Suppressor macrophage treated with lipopolysaccharide for 1 hour (primary cell): ENCODE measurements at regions not wholly inside any gene's neighbourhood (a gene's known extent, or its start where the extent isn't known, plus 50 kb on each side); places are given as distances from the start of the nearest gene placed in this dataset.
"Not testable (repeated sequence)": the region's sequence is repeated elsewhere in the genome, so short reads cannot be mapped to it uniquely, and the experiment has no call there.

Source experiments
- DNase-seq, 3 donors: peaks; one replicate each; pipeline ENCODE4 v3.0.0-alpha.2; 2020 to 2022

DNA sequence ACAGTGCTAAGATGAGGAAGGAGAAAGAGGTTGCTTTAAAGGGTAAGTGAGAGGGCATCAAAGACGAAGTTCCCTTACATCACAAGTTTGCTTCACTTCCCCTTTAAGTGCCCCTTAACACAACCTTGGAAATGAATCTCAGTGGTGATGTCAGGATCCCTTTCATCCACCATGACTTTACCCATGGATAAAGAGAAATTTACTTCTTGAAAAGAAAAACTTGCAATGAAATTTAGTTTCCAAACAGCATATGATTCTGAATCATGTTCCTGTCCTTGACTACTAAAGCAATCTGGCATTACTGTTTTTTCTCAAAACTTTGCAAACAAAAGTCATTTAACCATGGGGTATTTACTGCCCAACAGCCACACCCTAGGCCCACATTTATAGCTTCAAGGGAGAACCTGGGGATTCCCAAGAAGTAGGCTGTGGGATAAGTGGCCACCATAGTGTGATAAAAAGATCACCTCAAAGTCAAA is 135.9 kb downstream of the ITGB8 start:
- DNase-seq, result peak; percentile 89 to 99 (median 98)

DNA sequence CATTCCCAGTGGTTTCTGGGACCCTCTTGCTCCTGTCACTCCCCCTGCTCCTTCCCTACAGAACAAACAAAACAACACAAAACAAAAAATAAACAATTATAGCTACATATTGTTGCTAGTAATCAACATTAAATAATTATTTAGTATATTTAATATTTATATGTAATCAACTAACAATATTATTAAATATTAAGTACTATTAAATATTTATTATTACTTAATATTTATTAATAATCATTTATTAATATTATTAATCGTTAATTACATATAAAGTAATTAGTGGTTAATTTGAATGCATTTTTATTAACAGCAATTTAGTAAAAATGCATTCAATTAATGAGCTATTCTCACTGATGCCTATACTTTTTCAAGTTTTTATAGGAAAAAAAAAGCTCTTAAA is 139.4 kb downstream of the ITGB8 start:
- DNase-seq, result no peak

- peak; percentile 70 to 89 (median 76) for DNase-seq
These were observed 140.0 kb downstream of the ITGB8 start for GRCh38 chr7:20470726-20471125.

- peak; percentile 67 to 87 (median 79) for DNase-seq
These were observed 141.2 kb upstream of the ABCB5 start for GRCh38 chr7:20474249-20474648.

- peak in 2 of 3 donors; percentile 47 to 52 for DNase-seq
These were observed 139.7 kb upstream of the ABCB5 start for GRCh38 chr7:20475756-20476155.

GRCh38 chr7:20477067-20477466 is 138.4 kb upstream of the ABCB5 start:
- peak; percentile 70 to 93 (median 79) for DNase-seq

DNA sequence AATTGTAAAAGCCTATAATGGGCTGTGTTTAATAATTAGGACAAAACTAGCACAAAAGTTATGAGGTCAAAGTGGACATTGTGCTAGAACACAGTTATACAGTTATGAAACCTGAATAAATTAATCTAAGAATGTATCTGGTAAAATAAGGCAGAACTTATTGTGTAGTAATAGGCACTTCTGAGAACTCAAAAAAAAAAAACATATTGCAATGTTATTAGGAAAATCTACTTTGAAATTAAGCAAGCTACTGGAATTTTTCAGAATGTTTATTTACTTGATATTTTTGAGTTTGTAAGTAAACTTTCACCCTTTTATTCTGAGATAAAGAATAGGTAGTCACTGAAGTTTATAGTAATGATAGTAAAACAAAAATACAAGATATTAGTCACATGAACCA is 135.8 kb upstream of the ABCB5 start:
- DNase-seq, result peak in 1 of 3 donors; percentile 17

GRCh38 chr7:20482071-20482470 is 133.4 kb upstream of the ABCB5 start:
- peak in 2 of 3 donors; percentile 47 to 69 for DNase-seq

- peak; percentile 70 to 84 (median 80) for DNase-seq
These were observed 131.1 kb upstream of the ABCB5 start for GRCh38 chr7:20484356-20484755.

- DNase-seq, result no peak
These were observed 126.6 kb upstream of the ABCB5 start for GRCh38 chr7:20488850-20489249.

- DNase-seq, result no peak
These were observed 124.2 kb upstream of the ABCB5 start for GRCh38 chr7:20491284-20491683.

- DNase-seq, result no peak
These were observed 120.9 kb upstream of the ABCB5 start for GRCh38 chr7:20494566-20494965.

GRCh38 chr7:20501473-20501872 is 114.0 kb upstream of the ABCB5 start:
- DNase-seq, result not testable (repeated sequence)

DNA sequence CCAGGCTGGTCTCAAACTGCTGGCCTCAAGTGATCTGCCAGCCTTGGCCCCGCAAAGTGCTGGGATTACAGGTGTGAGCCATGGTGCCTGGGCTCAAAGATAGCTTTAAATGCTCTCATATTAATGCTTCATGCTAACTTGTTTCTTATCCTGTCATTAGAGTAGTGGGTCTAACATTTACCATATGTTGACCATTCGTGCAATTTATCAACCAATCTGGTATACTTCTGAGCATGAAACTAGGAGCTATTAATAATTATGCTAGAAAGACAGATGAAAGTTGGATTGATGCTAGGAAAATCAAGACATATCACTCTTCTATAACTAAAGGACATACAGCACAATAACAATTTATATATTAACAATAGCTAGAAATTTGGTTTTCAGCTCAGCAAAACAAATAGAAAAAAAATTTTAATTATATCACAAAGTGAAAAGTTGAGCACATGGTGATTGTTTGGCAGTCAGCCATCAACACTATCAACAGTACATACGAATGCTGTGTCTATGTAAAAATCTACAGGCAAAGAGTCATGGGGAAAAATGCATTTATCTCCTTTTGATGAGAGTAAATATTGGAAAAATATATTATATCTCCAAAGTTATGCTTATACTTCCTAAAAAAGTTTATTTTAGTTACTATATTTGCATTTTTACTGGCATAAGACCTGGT is 112.1 kb upstream of the ABCB5 start:
- DNase-seq, result no peak

DNA sequence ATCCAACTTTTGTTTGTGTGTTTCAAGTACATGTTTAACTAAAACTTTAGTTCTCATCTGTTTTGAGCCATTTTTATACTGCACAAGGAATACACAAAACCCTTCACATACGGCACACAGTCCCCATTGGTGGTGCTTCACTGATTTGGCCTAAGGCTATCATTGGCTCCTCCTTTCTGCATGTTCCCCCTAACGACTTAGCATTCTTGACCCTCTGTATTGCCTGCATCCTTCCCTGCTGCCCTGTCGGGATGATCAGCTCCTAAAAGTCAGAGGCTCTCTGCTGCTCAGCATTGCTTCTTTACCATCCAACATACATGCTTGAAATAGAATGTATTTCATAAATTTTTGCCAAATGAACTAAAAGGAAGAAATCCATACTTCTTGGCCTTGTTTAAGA is 111.4 kb upstream of the ABCB5 start:
- no peak for DNase-seq

GRCh38 chr7:20506175-20506574 is 109.3 kb upstream of the ABCB5 start:
- no peak for DNase-seq

- DNase-seq, result no peak
These were observed 108.3 kb upstream of the ABCB5 start for GRCh38 chr7:20507157-20507556.

DNA sequence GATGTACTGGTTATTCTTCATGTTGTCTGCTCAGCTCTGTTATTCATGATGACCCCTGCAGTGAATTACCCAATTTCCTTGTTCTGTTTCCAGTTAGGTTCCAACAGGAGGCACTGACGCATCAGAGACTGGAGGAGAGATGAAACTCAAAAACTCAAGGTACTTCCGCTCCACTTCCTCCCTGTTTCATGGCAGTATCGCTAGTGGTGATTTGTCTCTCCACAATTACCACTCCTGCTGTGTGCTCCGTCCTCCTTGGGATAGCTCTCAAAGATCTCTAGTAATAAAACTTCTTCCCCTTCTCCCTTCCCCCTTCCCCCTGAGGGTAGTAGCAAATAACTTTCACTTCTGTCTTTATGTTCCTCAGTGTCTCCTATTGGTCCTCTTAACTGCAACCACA is 107.4 kb upstream of the ABCB5 start:
- peak; percentile 77 to 90 (median 89) for DNase-seq

DNA sequence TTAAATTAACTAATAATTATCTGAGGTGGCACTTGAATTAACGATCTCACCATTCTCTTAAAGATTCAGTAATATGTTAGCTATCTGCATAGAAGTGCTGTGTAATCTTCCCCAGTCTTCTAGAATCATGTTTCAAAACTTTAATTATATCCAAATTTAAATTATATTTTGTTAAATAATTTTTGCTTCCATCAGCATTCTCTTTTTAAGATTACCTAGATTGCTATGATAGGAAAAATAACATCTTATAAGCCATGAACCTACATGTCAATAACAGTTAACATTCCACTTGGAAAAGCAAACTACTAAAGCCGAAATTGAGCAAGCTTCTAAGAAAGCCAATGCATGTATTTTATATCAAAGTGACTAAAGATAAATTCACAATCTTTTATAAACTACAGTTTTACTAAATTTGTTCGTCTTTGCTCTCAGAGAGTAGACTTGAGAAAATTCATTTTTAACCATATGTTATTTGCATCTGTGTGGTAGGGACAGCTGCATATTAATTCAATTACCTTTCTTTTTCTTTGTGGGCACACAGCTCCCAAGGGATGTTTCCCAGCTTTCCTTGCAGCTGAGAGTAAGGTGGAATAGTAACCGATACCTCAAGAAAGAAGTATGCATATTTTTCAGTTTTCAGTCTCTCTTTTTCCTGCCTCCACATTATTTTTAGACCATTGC is 105.4 kb upstream of the ABCB5 start:
- no peak for DNase-seq

DNA sequence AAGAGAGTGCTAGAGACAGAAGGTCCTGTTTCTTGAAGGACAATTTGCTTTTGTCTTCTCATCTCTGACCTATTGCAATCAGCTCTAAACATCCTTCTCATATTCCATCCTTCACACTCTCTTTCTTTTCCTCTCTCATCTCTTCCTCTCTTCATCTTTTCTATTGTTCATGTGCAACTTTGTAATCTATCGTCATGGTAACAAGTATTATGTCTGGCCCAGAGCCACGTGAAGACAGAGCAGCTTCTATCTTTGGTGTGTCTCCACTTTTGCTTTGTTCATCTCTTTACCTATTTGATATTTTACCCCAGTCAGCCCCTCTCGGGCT is 104.9 kb upstream of the ABCB5 start:
- no peak for DNase-seq

DNA sequence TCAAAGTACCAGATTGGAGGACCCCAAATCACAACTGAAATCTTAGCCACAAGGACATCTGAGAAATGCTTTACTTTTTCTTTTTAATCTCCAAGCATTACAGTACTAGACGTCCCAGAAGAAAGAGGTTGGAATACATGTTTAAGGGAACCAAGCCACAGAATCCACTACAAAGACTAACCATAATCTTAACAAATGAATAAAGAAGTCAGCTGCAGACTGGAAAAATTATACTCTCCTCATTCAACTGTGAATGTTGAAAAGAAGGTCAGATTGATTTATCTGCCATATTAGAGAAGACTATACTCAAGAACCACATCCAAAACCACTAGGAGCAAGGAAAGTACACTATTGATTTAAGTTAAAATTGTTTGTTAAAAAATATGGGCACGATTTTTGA is 102.1 kb upstream of the ABCB5 start:
- no peak for DNase-seq

DNA sequence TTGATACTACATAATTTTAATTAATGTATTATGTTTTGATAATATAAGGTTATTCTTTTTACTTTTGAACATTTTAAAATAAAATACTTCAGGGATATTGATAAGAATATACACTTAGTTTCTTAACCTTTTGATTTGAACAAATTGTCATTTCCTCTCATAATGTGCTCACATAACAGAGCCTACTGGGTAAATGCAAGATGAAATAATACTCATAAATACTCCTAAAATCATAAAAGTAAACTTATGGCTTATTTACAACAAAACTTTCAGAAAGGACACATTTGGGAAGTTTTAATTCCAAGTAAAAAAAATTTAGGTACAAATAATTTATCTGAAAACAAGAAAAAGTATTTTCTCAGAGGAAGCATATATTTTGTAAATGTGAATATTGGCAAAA is 101.6 kb upstream of the ABCB5 start:
- no peak for DNase-seq

DNA sequence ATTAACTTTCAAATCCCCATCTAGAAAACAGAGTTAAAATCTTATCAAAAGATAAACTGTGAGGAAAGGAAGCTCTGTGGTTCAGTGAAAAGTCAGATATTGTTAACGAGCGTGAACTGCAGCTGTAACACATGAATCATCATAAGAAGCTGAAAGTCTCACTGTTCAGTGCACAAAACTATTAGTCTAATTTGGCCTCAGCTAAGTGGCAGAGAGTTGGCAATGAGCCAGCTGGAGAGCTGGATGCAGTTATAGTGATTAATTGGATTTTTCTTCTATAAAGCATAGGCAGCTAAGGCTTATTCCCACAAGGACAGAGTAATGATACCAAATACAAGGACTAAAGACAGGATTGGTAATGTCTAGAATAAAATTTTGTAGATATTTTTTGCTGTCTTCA is 101.1 kb upstream of the ABCB5 start:
- DNase-seq, result peak; percentile 34 to 50 (median 36)

- peak in 1 of 3 donors; percentile 3 for DNase-seq
These were observed 95.8 kb upstream of the ABCB5 start for GRCh38 chr7:20519645-20520044.

DNA sequence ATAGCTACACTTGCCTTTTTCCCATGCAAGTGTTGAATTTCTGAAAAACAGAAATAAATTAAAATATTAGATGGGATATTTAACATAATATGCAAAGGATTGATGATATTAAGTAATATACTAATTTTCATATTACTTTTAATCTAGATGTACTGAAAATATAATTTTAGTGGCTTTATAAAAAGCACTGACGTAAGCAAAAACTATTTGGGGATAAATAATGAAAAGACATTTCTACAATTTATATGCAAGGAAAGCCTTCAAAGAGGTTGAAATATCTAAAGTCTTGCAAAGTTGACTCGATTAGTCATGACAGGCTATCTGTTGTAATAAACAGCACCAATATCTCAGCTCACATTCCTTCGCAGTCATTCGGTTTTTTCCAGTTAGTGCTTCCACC is 94.9 kb upstream of the ABCB5 start:
- peak in 1 of 3 donors; percentile 14 for DNase-seq
